GM18861 (cell line): ENCODE measurements at regions not wholly inside any gene's neighbourhood (a gene's known extent, or its start where the extent isn't known, plus 50 kb on each side); places are given as distances from the start of the nearest gene placed in this dataset.
A peak's percentile ranks its signal among the peaks of the same experiment; 100 is the strongest.
"Not testable (repeated sequence)": the region's sequence is repeated elsewhere in the genome, so short reads cannot be mapped to it uniquely, and the experiment has no call there.

Experiments
- ATAC-seq: cut with Tn5 transposase; IDR thresholded peaks from one replicate; pipeline ENCODE4 v1.9.1; 2021; ENCODE audit not compliant: unreplicated experiment

DNA sequence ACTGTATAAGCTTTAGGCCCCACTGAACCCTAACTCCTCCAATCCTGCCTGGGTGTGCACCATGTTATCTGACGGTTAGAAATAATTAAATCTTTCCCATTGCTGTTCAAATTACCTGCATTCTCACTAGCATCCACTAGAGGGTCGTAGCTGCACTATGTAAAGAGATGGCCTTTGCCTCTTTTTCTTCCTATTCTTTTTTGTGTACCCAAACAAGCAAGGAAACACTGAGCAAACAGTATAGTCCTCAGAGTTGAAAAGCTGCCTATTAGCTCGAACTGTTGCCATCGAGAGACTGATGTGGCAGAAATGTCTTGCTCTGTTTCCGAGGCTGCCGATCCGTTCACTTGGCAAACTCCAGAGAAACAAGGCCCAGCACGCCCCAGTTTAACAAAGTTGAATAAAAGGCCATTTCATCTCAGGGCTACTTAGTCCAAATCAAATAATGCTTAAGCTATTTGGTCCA, 163.8 kb upstream of the TRPM3 start:
- peak; percentile 94 for ATAC-seq

DNA sequence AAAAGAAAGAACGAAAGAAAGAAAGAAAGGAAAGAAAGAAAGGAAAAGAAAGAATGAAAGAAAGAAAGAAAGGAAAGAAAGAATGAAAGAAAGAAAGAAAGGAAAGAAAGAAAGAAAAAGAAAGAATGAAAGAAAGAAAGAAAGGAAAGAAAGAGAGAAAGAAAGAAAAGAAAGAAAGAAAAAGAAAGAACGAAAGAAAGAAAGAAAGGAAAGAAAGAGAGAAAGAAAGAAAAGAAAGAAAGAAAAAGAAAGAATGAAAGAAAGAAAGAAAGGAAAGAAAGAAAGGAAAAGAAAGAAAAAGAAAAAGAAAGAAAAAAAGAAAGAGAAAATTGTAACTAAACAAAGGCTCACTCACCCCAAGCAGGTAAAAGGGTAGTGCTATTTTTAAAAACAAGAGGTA, 160.7 kb upstream of the TRPM3 start:
- not testable (repeated sequence) for ATAC-seq

DNA sequence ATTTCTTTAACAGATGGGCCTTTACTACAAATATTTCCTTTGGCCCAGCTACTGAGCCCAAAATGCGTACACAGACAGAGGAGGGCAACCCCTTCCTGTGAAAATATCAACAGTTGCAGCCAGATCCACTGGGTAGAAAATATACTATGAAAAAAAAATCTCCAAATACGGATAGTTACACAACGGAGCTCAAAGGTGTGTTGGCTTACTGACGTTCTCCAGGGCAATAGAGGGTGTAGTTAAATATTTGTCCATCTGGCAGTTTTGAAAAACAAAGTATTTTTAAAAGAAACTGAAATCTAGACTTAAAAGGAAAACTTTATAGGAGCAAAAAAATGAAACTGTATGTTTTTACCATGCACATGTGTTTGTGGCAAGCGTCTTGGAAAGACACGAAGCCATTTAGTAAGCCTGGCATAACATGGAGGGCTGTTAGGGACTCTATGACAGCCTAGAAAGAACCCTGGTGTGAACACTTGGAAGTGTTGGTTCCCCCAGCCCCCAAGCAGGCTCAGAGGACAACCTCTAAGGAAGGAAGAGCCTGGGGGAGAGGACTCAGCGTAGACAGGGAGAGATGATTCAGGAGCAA, 157.8 kb upstream of the TRPM3 start:
- ATAC-seq, result no peak

GRCh38 chr9:71273613-71274012, 152.2 kb upstream of the TRPM3 start:
- ATAC-seq, result no peak

- ATAC-seq, result no peak
Measured at GRCh38 chr9:71271602-71272001, 150.2 kb upstream of the TRPM3 start.

- no peak for ATAC-seq
Measured at GRCh38 chr9:71270554-71270953, 149.1 kb upstream of the TRPM3 start.

DNA sequence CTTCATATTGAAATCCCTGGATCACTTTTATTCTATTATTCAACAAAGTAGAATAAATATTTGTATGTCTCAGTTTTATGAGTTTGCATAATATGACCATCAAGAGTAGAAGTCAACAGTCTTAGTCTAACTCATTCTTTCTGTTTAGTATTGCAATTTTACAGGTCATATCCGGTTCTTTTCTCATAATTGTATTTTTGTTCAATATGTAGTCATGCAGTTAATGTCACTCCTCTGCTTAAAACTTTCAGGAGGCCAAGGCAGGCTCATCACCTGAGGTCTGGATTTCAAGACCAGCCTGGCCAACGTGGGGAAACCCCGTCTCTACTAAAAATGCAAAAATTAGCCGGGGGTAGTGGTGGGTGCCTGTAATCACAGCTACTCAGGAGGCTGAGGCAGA, 148.4 kb upstream of the TRPM3 start:
- ATAC-seq, result no peak

DNA sequence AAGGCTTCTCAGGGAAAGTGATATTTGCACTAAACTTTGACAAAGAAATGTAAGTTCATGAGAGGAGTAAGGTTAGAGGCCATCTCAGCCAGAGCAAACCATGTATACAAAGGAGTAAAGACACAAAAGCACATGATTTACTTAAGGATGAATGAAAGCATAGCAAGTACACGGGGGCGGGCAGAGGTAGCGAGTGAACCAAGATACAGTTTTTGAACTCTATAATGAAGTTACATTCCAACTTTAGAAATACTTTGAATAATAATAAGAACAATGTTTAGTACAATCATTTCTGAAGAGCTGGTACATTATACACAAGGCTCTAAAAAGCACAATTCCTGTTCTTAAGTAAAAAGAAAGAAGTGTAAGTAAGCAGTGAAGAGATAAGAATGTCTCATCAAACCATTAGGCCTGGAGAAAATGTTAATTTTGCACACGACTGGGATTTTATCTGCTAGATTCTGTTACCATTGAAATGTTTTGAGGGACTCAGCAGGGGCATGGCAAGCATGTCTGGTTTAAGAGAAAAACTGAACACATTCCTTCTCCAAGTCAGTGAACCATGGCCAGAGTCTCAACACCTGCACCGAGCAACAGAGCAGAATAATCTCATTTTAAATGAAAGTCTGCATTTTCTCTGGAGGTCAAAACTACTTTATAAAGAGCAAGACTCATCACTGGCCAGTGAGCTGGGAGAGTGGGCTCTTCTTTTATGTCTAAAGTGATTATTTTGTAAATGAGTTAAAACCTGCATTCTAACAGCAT, 147.6 kb upstream of the TRPM3 start:
- ATAC-seq, result no peak

GRCh38 chr9:71263451-71263850, 142.0 kb upstream of the TRPM3 start:
- no peak for ATAC-seq

- ATAC-seq, result not testable (repeated sequence)
Measured at GRCh38 chr9:71260419-71260818, 139.0 kb upstream of the TRPM3 start.

DNA sequence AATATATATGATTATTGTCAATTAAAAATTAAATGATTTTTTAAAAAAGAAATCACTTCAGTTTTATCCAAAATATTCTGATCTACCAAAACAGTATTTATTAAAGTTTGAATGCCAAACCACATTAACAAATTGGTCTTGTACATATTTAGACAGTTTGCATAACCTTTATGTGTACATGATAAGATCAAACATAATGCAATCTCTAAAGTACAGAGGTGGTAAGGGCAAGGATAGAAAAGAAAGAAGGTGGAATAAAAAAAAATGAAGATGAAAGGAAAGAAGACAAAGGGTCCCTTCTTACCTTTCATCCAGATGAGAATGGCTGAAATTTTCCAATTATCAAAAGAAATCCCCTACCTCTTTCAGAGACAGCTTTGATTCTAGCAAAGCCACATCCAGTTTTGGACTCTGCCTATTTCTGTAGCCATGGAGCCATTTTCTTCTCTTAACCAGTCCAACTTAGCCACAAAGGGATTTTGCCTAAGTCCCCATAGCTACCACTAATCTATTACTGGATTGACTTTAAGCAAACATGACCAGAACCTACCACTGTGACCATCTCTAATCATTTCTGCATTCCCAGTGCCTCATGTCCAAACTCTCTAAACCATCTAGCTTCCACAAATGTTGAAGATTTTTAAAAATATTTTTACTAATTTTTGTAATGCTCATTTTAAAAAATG, 133.3 kb upstream of the TRPM3 start:
- ATAC-seq, result no peak

DNA sequence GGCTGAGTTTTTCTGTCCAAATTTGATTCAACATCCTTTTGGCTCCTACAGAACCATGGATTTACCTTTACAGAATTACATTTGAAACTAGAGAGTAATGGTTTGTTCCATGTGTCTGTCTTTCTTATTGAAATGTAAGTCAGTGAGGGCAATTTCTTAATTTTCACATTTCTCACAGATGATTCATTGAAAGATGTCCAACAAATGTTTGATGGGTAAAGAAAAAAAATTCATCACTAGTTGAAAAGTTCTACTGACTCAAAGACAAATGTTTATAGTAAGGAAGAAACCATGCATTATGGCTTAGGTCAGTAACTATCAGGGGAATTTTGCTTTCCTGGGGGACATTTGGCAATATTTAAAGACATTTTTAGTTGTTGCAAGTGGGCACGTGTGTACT, 131.6 kb upstream of the TRPM3 start:
- no peak for ATAC-seq

DNA sequence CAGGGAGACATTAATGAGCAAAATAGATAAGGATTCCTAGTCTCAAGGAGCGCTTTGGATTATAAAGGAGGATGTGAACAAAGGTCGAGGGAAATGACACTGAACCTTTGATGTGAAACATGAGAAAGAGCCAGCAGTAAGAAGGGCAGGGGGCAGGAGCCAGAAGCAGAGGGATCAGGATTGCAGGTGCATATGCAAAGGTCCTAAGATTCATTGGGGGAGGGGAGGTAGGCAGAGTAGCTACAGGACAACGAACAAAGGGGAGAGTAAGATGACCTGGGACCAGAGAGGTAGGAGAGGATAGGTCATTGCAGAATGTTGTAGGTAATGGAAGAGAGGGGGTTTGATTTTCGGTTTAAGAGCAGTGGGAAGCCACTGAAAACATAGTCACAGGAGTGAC, 129.2 kb upstream of the TRPM3 start:
- ATAC-seq, result no peak

DNA sequence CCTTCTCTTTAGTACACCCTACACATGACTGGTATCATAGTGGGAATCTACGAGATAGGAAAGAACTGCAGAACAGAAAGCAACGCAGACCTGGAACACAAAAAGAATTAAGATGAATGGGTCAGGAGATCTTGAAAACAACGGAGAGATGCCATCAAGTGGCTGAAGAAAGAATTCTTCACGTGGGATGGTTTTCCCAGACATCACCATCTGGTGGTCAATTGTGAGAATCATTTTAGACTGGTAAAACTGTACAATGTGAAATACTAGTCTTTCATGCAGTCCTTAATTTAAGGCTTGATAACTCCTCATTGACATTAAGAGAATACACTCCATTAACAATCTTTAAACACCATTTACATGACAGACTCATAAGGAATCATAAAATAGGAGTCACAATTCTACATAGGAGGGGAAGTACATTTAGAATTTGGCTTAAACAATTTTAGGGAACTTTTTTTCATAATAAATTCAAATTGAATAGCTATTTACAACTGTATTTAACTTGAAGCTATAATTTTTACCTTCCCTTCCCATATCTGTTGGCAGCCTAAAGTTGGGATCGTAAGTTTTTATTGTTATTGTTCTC, 128.4 kb upstream of the TRPM3 start:
- peak; percentile 94 for ATAC-seq

DNA sequence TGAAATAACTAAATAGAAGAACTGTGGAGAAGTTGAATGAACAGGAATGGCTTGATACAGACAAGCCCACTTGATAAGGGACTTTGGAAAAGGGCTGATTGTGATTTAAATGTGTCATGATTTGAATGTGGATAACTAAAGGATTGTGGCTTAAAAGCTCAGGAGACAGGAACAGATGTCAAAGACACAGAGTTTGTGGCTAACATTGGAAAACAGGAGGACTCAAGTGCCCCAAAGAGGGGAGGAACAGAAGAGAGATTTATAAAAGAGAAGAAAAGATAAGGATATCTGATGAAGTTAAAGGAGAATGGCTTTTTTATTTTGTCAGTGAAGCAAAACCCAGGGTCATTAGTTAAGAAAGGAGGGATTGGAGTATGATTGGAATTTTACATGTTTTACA, 124.2 kb upstream of the TRPM3 start:
- no peak for ATAC-seq

GRCh38 chr9:71243951-71244350, 122.5 kb upstream of the TRPM3 start:
- no peak for ATAC-seq

DNA sequence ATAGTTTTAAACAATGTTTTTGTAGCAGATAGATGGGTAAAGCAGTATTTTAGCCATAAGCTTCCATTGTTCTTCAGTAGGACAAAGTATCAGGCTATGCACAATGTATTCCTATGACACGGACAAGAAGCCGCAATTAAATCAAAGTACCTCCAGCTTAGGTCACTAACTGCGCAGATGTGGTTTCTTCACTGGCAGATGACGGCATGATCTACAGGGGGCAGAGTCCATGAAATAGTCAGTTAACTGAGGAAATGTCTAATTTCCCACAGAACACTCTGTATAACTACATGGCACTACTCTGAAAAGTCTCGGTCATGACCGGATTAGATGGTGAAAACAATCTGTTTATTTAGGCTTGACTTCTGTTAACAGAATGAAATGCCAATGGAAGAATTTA, 120.7 kb upstream of the TRPM3 start:
- ATAC-seq, result no peak

GRCh38 chr9:71237051-71237450, 115.6 kb upstream of the TRPM3 start:
- ATAC-seq, result no peak

- no peak for ATAC-seq
Measured at GRCh38 chr9:71233646-71234045, 112.2 kb upstream of the TRPM3 start.

DNA sequence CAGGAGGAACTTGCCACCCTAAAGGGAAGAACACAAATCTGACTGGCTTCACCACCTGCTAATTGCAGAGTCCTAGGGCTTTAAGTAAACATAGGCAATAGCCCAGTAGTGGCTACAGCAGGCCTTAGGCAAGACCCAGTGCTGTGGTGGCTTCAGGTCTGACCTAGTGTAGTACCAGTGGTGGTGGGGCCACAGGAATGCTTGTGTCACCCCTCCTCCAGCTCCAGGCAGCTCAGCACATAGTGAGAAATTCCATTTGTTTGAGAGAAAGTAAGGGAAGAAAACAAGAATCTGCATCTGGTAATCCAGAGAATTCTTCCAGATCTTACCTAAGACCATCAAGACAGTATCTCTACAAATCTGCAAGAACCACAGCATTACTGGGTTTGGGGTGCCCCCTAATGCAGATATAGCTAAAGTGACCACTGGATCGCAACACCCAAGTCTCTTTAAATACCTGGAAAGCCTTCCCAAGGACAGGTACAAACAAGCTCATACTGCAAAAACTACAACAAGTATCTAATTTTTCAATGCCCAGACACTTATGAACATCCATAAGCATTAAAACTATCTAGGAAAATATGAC, 102.6 kb upstream of the TRPM3 start:
- ATAC-seq, result no peak

DNA sequence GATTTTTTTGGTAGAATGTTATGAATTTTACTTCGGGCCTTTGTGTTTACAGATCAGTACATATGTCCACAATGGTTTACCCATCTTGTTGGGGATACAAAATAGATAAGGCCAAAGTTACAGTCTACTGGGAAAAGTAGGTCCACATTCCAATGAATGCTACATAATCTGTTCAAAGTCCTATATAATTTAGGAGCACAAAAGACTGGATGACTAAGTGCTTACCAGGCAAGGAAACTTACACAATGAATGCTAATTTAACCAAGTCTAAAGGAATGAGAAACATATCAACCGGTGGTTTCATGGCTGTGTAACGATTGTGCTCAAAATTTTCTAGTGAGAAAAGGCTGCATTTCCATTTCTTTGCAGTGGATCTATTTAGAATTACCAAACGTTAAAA, 97.4 kb upstream of the TRPM3 start:
- no peak for ATAC-seq
